GM21381 (cell line): ENCODE measurements at regions not wholly inside any gene's neighbourhood (a gene's known extent, or its start where the extent isn't known, plus 50 kb on each side); places are given as distances from the start of the nearest gene placed in this dataset.

Experiments
- ATAC-seq: cut with Tn5 transposase; IDR thresholded peaks from one replicate; pipeline ENCODE4 v1.9.1; 2021; ENCODE audit warnings: mild to moderate bottlenecking, moderate library complexity; ENCODE audit not compliant: unreplicated experiment

DNA sequence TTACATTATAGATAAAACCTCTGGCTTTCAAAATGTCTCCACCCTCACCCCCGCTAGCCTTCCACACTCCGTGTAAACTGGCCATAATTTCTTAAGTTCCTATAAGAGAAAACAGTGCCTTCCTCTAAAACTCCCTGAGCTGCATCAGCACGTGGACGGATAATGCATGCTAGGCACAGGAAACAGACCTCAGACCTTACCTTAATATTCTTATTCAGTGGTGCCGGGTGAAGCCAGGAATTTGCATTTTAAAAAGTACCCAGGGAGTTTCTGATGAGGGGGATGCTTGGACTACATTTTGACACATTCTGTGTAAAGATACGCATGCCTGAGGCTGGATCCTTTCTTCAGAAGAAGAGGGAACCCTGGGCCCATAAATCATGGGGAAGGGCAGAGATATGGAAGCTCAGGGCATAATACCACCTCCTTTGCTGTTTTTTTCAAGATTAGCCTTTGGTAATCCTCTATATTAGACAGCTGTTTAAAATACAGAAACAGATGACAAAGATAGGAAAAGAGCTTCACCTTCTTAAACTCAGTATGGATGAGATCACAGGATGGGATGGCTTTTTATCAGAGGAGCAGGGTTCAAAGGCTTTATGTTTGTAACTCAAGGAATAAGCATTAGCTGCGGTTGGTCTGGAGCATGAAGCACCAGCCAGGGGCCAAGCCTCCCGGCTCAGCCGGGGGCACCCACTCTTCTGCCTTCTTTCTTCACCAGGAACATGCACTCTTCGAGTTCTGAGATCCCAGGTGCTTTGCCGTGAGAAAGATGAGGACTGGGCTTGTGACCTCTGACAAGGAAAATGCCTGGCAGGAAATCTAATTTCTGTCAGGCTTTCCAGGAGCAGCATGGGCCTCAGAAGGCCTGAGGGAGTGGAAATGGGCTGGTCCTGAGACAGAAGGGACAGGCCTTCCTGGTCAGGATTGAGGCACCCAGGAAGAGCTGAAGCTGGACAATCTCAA, 218.1 kb upstream of the SOX4 start:
- no peak for ATAC-seq

- ATAC-seq, result no peak
These were observed 216.2 kb upstream of the SOX4 start for GRCh38 chr6:21377356-21377755.

DNA sequence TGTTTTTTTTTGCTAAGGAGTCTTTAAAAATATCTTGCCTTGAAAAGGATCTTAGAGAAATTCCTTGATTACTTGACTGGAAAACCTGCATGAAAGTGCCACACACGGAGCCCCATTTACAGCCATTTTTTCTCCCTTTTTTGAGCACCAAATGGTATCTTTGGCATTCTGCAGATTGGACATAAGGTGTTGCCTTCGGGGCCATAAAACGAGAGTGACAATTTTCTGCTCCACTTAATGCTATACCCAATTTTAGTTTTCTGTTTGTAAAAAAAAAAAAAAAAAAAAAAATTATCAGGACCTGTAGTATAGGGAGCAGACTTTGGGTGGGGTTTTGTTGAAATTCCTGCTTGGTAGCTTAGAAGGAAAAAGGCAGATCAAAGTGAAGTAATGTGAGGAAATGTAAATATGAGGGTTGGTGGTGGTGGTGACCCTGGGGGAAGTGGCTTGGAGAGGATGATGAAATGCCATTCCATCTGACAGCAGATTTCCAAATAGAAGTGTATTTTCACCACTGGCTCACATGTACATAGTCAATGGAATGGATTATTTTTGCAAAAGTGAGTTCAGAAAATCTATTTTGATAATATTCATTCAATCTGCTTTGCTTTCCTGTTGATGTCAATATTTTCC, 212.1 kb upstream of the SOX4 start:
- ATAC-seq, result no peak

DNA sequence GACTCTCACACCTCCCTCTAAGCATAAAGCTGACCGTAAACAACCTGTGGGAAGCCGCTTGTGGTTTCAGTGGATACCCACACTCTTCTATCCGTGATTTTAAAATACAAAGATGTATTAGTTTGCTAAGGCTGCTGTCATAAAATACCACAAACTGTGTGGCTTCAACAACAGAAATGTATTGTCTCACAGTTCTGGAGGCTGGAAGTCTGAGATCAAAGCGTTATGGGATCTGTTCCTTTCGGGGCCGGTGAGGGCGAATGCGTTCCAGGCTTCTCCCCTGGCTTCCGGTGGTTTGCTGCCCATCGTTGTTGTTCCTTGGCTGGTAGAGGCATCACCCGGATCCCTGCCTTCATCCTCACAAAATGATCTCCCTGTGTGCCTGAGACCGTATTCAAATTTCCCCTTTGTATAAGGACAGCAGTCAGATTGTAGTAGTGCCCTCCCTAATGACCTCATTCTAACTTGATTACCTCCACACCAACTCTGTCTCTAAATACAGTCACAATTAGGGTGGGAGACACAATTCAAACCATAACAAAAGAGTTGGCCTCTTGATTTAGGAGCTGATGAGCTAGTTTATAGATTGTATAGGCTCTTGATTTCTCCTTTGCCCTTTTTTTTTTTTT, 210.6 kb upstream of the SOX4 start:
- no peak for ATAC-seq

- ATAC-seq, result no peak
These were observed 210.0 kb upstream of the SOX4 start for GRCh38 chr6:21383450-21384085.

DNA sequence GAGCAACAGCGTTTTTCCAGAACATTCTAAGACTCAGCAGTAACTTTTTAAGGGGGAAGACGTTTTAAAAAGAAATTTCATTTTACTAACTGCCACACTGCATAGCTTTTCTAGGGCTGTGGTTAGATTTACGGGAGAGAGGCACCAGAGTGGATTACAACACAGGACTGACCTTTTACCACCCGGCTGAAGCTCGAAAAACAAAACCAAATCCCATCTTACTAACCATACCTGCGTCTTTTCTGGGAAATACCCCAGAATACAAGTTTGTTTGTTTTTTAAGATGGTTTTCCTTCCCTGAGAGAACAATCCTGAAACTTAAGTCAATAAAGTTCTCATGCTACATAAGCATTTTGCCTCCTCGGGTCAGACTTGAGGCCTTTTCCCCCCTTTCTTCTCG, 209.3 kb upstream of the SOX4 start:
- ATAC-seq, result no peak

- ATAC-seq, result no peak
These were observed 206.8 kb upstream of the SOX4 start for GRCh38 chr6:21386744-21387143.

- no peak for ATAC-seq
These were observed 202.9 kb upstream of the SOX4 start for GRCh38 chr6:21390532-21391213.

- ATAC-seq, result no peak
These were observed 201.4 kb upstream of the SOX4 start for GRCh38 chr6:21392177-21392576.

DNA sequence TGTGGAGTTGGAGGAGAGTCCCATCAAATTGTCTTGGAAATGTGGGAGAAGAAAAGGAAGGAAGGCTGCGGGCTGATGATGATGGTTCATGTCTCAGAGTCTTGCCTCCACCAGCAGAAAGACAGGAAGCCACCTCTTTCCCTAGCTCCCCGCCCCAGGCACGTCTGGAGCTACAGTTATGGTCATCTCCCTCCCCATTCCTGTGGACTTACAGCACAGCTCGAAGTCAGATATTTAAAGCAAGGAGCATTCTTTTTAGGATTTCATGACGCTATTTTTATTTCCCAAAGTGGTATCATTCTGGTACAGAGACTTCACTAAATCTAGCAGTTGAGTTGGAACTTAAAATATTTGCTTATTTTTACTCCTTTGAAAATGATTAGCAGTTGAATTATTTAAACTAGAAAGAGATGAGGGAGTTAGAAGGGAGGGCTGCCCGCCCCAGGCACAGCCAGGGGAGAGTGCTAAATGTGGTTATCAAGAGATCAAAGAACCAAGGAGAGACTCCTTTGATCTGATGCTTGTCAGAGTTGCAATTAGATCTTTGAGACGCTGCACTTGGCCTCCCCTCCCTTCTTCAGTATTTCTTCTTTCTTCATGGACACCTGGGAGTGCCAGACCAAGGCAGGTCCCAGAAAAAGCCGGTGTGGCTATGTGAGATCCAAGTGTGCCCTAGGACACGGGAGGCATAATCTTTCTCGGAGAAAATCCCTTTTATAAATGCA, 199.9 kb upstream of the SOX4 start:
- no peak for ATAC-seq

DNA sequence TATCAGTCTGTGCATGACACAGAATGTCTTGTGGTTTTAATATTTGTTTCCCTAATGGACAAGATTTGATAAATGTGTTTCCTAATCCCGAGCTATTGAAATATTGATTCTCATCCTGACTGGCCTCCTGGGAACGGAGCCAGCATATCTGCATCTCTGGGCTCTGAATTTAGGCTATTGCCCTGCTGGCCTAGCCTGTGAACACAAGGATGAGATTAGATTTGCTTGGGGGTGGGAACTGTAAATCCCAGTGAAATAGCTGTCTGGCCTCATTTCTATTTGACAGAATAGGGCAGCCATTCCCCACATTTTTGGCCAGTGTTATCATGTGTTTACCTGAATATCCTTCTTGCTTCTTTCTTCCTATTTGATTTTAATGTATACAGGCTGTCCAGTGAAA, 198.4 kb upstream of the SOX4 start:
- no peak for ATAC-seq

GRCh38 chr6:21396313-21396712, 197.2 kb upstream of the SOX4 start:
- ATAC-seq, result no peak

DNA sequence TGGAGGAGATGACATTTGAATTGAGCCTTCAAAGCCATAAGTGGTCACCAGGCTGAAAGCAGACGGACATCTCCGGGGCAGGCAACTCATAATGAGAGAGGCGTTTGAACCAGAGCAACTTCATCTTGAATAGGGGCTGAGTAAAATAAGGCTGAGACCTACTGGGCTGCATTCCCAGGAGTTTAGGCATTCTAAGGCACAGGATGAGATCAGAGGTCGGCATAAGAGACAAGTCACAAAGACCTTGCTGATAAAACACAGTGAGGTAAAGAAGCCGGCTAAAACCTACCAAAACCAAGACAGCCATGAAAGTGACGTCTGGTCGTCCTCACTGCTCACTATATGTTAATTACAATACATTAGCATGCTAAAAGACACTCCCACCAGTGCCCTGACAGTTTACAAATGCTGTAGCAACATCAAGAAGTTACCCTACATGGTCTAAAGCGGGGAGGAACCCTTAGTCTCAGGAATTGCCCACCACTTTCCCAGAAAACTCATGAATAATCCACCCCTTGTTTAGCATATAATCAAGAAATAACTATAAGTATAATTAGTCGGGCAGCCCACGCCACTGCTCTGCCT, 194.7 kb upstream of the SOX4 start:
- no peak for ATAC-seq

- peak; percentile 46 for ATAC-seq
These were observed 191.2 kb upstream of the SOX4 start for GRCh38 chr6:21402368-21402767.

GRCh38 chr6:21404577-21404976, 189.0 kb upstream of the SOX4 start:
- no peak for ATAC-seq

- ATAC-seq, result no peak
These were observed 187.2 kb upstream of the SOX4 start for GRCh38 chr6:21406316-21406715.

- no peak for ATAC-seq
These were observed 184.3 kb upstream of the SOX4 start for GRCh38 chr6:21409231-21409630.

- no peak for ATAC-seq
These were observed 180.1 kb upstream of the SOX4 start for GRCh38 chr6:21413428-21413827.

DNA sequence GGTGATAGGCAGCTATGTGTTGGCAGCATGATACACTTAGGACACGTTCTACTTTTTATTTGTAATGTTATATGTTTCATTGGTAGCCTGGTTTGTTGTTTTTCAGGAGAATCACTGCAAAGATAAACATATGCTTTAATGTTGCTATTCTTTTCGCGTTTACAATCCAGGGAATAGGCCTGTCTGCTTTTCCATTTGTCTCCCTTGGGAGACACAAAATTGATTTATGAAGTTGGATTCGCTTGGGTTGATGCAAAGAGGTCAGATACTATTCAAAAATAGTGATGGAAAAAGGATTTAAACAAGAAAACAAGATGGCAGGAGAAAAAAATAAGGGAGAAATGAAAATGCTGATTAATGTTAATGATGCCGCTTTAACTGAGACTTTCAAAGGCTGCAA, 179.5 kb upstream of the SOX4 start:
- ATAC-seq, result no peak
